Testis (tissue), 2 donors: ENCODE measurements at regions not wholly inside any gene's neighbourhood (a gene's known extent, or its start where the extent isn't known, plus 50 kb on each side); places are given as distances from the start of the nearest gene placed in this dataset.
"Not testable (repeated sequence)": the region's sequence is repeated elsewhere in the genome, so short reads cannot be mapped to it uniquely, and the experiment has no call there.

Source experiments
- DNase-seq: peaks from one replicate; pipeline ENCODE4 v3.0.0-alpha.2; 2019
- H3K27ac ChIP-seq, 2 donors: fragments of 200-600 bp; sonication (generic); one replicate each; pipeline ENCODE4 v1.5.1; 2019
- H3K27me3 ChIP-seq: fragments of 200-600 bp; sonication (generic); one replicate; pipeline ENCODE4 v1.5.1; 2019
- H3K36me3 ChIP-seq: fragments of 200-600 bp; sonication (generic); one replicate; pipeline ENCODE4 v1.5.1; 2017; ENCODE audit warnings: low read depth; ENCODE audit errors: missing control alignments
- H3K4me1 ChIP-seq: fragments of 200-600 bp; sonication (generic); one replicate; pipeline ENCODE4 v1.5.1; 2019
- H3K4me3 ChIP-seq, 2 donors: fragments of 200-600 bp; sonication (generic); one replicate each; pipeline ENCODE4 v1.5.1; 2017 to 2019
- H3K9me3 ChIP-seq: fragments of 200-600 bp; sonication (generic); one replicate; pipeline ENCODE4 v1.5.1; 2017
- CTCF ChIP-seq, 3 experiments: fragments of 450-650 bp in 2 of 3; fragments of 200-600 bp in 1 of 3; sonication (generic) in 1 of 3; IDR thresholded peaks; one replicate each; pipeline ENCODE4 v1.5.1; 2016 to 2019; ENCODE audit warnings: antibody characterized with exemption in 3 of 3, mild to moderate bottlenecking in 2 of 3, moderate library complexity in 1 of 3
- POLR2A ChIP-seq: fragments of 450-650 bp; IDR thresholded peaks from one replicate; pipeline ENCODE4 v1.6.1; 2017; ENCODE audit warnings: antibody characterized with exemption, mild to moderate bottlenecking, moderate library complexity
- WGBS, 2 donors: methylation state at CpG; one replicate each; pipeline ENCODE4 v1.1.5; 2018; 5-methylcytosine and 5-hydroxymethylcytosine counted together
- intact Hi-C: fragments of 100-400 bp; cut with DNase I; formaldehyde crosslinking; loops from one replicate; pipeline ENCODE4 v1.15.1; 2023; ENCODE audit warnings: low total_unique reads

GRCh38 chr12:126963825-126964224 is 1303.1 kb upstream of the TMEM132C start:
- WGBS, 2 donors = 76 to 86% methylated on average over 1 of the region's 1 CpG
- DNase-seq = no peak
- no peaks in the 10 kb centered on the region for H3K36me3 ChIP-seq

GRCh38 chr12:126966498-126966897 is 1300.5 kb upstream of the TMEM132C start:
- 79 to 80% methylated on average over 3 of the region's 3 CpGs for WGBS, 2 donors
- DNase-seq = no peak
- no peak overlapping the region for H3K27ac ChIP-seq
- intact Hi-C loops = no loop called here
- H3K4me3 ChIP-seq = no peak overlapping the region
- no peaks in the 10 kb centered on the region for H3K27me3 ChIP-seq
- TF ChIP-seq CTCF (IDR thresholded peaks at IDR 0.05) = no peak
- TF ChIP-seq POLR2A = no peak
- H3K36me3 ChIP-seq = no peaks in the 10 kb centered on the region
- H3K9me3 ChIP-seq = no peaks in the 10 kb centered on the region
- no peaks in the 10 kb centered on the region for H3K4me1 ChIP-seq

More at GRCh38 chr12:126963825-126964224, 1303.1 kb upstream of the TMEM132C start:
- H3K9me3 ChIP-seq = no peaks in the 10 kb centered on the region
- no peak overlapping the region for H3K27ac ChIP-seq
- TF ChIP-seq CTCF (IDR thresholded peaks at IDR 0.05) (no peak), POLR2A (no peak)
- H3K4me3 ChIP-seq = no peak overlapping the region
- H3K4me1 ChIP-seq = no peaks in the 10 kb centered on the region
- no peaks in the 10 kb centered on the region for H3K27me3 ChIP-seq
- intact Hi-C loops = no loop called here

GRCh38 chr12:126967152-126967551 is 1299.8 kb upstream of the TMEM132C start:
- no peak for TF ChIP-seq POLR2A
- no peak for TF ChIP-seq CTCF (IDR thresholded peaks at IDR 0.05)
- 82 to 87% methylated on average over 5 of the region's 5 CpGs for WGBS, 2 donors
- H3K27ac ChIP-seq = no peak overlapping the region
- H3K4me1 ChIP-seq = no peaks in the 10 kb centered on the region
- no peaks in the 10 kb centered on the region for H3K9me3 ChIP-seq
- intact Hi-C loops = no loop called here
- H3K27me3 ChIP-seq = no peaks in the 10 kb centered on the region
- H3K4me3 ChIP-seq = no peak overlapping the region
- no peaks in the 10 kb centered on the region for H3K36me3 ChIP-seq
- DNase-seq = no peak

- no peak for TF ChIP-seq POLR2A
- peak in 1 of 3 experiments; percentile 12 for TF ChIP-seq CTCF (IDR thresholded peaks at IDR 0.05)
- H3K9me3 ChIP-seq = no peaks in the 10 kb centered on the region
- H3K4me3 ChIP-seq = no peak overlapping the region
- no peak overlapping the region for H3K27ac ChIP-seq
- H3K36me3 ChIP-seq = no peaks in the 10 kb centered on the region
- DNase-seq = peak; percentile 82
- intact Hi-C loops = no loop called here
- WGBS, 2 donors = 45 to 54% methylated on average over 3 of the region's 3 CpGs
- H3K27me3 ChIP-seq = no peaks in the 10 kb centered on the region
- no peaks in the 10 kb centered on the region for H3K4me1 ChIP-seq
Observed at GRCh38 chr12:126974779-126975178, 1292.2 kb upstream of the TMEM132C start.

GRCh38 chr12:126976579-126976978 is 1290.4 kb upstream of the TMEM132C start:
- intact Hi-C loops = no loop called here
- H3K4me1 ChIP-seq = no peaks in the 10 kb centered on the region
- H3K27me3 ChIP-seq = no peaks in the 10 kb centered on the region
- TF ChIP-seq POLR2A (no peak), CTCF (IDR thresholded peaks at IDR 0.05) (no peak)
- H3K36me3 ChIP-seq = no peaks in the 10 kb centered on the region
- DNase-seq = no peak
- no peak overlapping the region for H3K27ac ChIP-seq
- no peak overlapping the region for H3K4me3 ChIP-seq
- 51 to 62% methylated on average over 6 of the region's 6 CpGs for WGBS, 2 donors
- no peaks in the 10 kb centered on the region for H3K9me3 ChIP-seq

- H3K27me3 ChIP-seq, H3K4me1 ChIP-seq, H3K4me3 ChIP-seq, DNase-seq, H3K27ac ChIP-seq, intact Hi-C loops, H3K9me3 ChIP-seq, H3K36me3 ChIP-seq: not testable (repeated sequence)
- WGBS, 2 donors = 87 to 97% methylated on average over 2 of the region's 2 CpGs
Observed at GRCh38 chr12:126979564-126979963, 1287.4 kb upstream of the TMEM132C start.
